Natural killer cell (primary cell): ENCODE measurements at regions not wholly inside any gene's neighbourhood (a gene's known extent, or its start where the extent isn't known, plus 50 kb on each side); places are given as distances from the start of the nearest gene placed in this dataset.

Experiments
- ATAC-seq, 3 donors: fragments of 150-1000 bp in 2 of 3; fragments of 200-7000 bp in 1 of 3; cut with Tn5 transposase; 1 replicate in 1 of 3; 2 replicates in 2 of 3; pipeline ENCODE4 v1.10.0; 2021; ENCODE audit warnings: mild to moderate bottlenecking in 2 of 3, moderate library complexity in 2 of 3
- DNase-seq, 2 donors: peaks; one replicate each; pipeline versions ENCODE4 v3.0.0 to v3.0.0-alpha.2; 2013 to 2021; ENCODE audit warnings: mixed read lengths in 1 of 2
- H3K27ac ChIP-seq: one replicate; pipeline ENCODE4 v1.5.1; 2013; ENCODE audit warnings: mild to moderate bottlenecking, low read length
- H3K27me3 ChIP-seq: one replicate; pipeline ENCODE4 v1.6.1; 2013; ENCODE audit warnings: low read length; ENCODE audit not compliant: control insufficient read depth, insufficient read depth
- H3K36me3 ChIP-seq: one replicate; pipeline ENCODE4 v1.6.1; 2013; ENCODE audit warnings: low read length; ENCODE audit not compliant: control insufficient read depth, insufficient read depth
- H3K4me1 ChIP-seq: one replicate; pipeline ENCODE4 v1.6.1; 2013; ENCODE audit warnings: low read length; ENCODE audit not compliant: control insufficient read depth, insufficient read depth
- H3K4me3 ChIP-seq: one replicate; pipeline ENCODE4 v1.5.1; 2013; ENCODE audit warnings: low read length
- H3K9me3 ChIP-seq: one replicate; pipeline ENCODE4 v1.6.1; 2013; ENCODE audit warnings: low read length; ENCODE audit not compliant: control insufficient read depth, insufficient read depth
- H3K27ac Mint-ChIP-seq, 2 donors: one replicate each; pipeline ENCODE4 v1.8.0; 2022; ENCODE audit warnings: mild to moderate bottlenecking in 2 of 2, mixed read lengths in 2 of 2, moderate library complexity in 1 of 2
- H3K27me3 Mint-ChIP-seq, 2 donors: one replicate each; pipeline ENCODE4 v1.8.0; 2022; ENCODE audit warnings: low read depth in 2 of 2, mixed read lengths in 2 of 2
- H3K36me3 Mint-ChIP-seq: one replicate; pipeline ENCODE4 v1.8.0; 2022; ENCODE audit warnings: mixed read lengths
- H3K4me1 Mint-ChIP-seq, 2 donors: one replicate each; pipeline ENCODE4 v1.8.0; 2022; ENCODE audit warnings: mixed read lengths in 2 of 2
- H3K4me3 Mint-ChIP-seq: one replicate; pipeline ENCODE4 v1.8.0; 2022; ENCODE audit warnings: mild to moderate bottlenecking, moderate library complexity, mixed read lengths
- H3K9me3 Mint-ChIP-seq, 2 donors: one replicate each; pipeline ENCODE4 v1.8.0; 2022; ENCODE audit warnings: mixed read lengths in 2 of 2
- CTCF ChIP-seq: fragments of 200-600 bp; IDR thresholded peaks from one replicate; pipeline ENCODE4 v1.8.0; 2022; ENCODE audit warnings: antibody characterized with exemption
- WGBS: methylation state at CpG from one replicate; pipeline ENCODE4 v1.1.7; 2013; ENCODE audit warnings: missing lambda C conversion rate; ENCODE audit not compliant: insufficient coverage; 5-methylcytosine and 5-hydroxymethylcytosine counted together
- intact Hi-C: fragments of 100-400 bp; cut with micrococcal nuclease; formaldehyde crosslinking; loops from one replicate; pipeline ENCODE4 v1.14.2; 2022

DNA sequence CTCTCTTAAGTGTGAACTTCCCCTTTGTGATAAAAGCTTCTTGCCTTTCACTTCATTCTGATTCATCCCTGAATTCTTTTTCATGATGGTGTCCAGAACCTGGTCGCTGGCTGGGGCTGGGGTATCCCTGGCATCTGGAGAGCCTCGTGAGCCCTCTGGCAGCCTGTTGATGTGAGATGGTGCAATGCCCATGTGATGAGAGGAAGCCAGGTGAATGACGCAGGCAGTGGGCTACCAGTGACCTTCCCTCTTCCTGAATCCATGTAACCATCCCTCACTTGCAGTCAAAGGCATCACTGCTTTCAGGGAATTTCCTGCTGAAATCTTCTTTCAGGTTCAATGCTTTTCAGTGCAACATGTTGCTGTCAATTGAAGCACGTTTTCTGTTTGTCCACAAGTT lies 158.6 kb upstream of the SLC10A2 start:
- no peak for ATAC-seq
- Histone ChIP-seq H3K36me3 (no peaks in the 10 kb centered on the region), H3K9me3 (no peaks in the 10 kb centered on the region), H3K4me3 (no peak overlapping the region), H3K27ac (no peak overlapping the region), H3K4me1 (no peaks in the 10 kb centered on the region), H3K27me3 (no peaks in the 10 kb centered on the region)
- 74% methylated on average over 4 of the region's 4 CpGs for WGBS
- no peaks in the 10 kb centered on the region for H3K27me3 Mint-ChIP-seq
- no peak for DNase-seq
- H3K4me3 Mint-ChIP-seq, result no peak overlapping the region
- no peak overlapping the region for H3K27ac Mint-ChIP-seq
- no peaks in the 10 kb centered on the region for H3K36me3 Mint-ChIP-seq
- peaks cover 4 to 11% of the 10 kb centered on the region in 2 donors for H3K9me3 Mint-ChIP-seq
- no peaks in the 10 kb centered on the region for H3K4me1 Mint-ChIP-seq
- intact Hi-C loops, result no loop called here
- no peak for TF ChIP-seq CTCF

DNA sequence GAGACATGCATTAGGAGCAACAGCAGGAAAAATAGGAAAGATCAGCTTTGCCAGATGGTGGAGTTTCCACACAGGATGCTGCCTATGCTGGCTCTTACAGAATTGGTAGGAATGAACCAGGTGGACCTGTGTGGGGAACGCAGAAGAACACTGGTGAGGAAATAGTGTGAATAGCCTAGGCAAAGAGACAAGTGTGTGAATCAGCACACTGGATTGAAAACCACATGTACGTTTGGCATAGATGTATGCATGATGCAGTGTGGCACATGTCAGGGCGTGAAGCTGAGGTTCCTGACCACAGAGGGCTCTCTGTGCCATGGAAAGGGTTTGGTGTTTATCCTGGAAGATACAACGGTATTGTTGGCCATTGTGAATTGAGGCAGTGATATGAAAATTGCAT lies 156.5 kb upstream of the SLC10A2 start:
- no peaks in the 10 kb centered on the region for H3K4me1 Mint-ChIP-seq
- H3K4me3 Mint-ChIP-seq, result no peak overlapping the region

GRCh38 chr13:103218253-103218652 lies 152.0 kb upstream of the SLC10A2 start:
- no peak overlapping the region for H3K4me3 ChIP-seq
- no peak overlapping the region for H3K27ac ChIP-seq
- no peak overlapping the region for H3K4me3 Mint-ChIP-seq
- no peak for TF ChIP-seq CTCF
- H3K27ac Mint-ChIP-seq, result no peak overlapping the region
- no peaks in the 10 kb centered on the region for H3K27me3 Mint-ChIP-seq
- no peaks in the 10 kb centered on the region for H3K36me3 ChIP-seq
- intact Hi-C loops, result no loop called here
- H3K4me1 ChIP-seq, result no peaks in the 10 kb centered on the region
- no peak for DNase-seq
- no peak for ATAC-seq
- H3K4me1 Mint-ChIP-seq, result no peaks in the 10 kb centered on the region
- WGBS, result 80% methylated on average over 1 of the region's 1 CpG
- no peaks in the 10 kb centered on the region for H3K36me3 Mint-ChIP-seq
- H3K9me3 Mint-ChIP-seq, result peaks cover 7 to 8% of the 10 kb centered on the region in 2 donors
- peaks cover 2% of the 10 kb centered on the region for H3K9me3 ChIP-seq
- H3K27me3 ChIP-seq, result no peaks in the 10 kb centered on the region

More for the DNA sequence above, 156.5 kb upstream of the SLC10A2 start:
- H3K27ac Mint-ChIP-seq, result no peak overlapping the region
- no peaks in the 10 kb centered on the region for H3K27me3 Mint-ChIP-seq
- intact Hi-C loops, result no loop called here
- H3K36me3 Mint-ChIP-seq, result no peaks in the 10 kb centered on the region
- H3K9me3 Mint-ChIP-seq, result peaks cover 4 to 11% of the 10 kb centered on the region in 2 donors
- Histone ChIP-seq H3K4me1 (no peaks in the 10 kb centered on the region), H3K27me3 (no peaks in the 10 kb centered on the region), H3K36me3 (no peaks in the 10 kb centered on the region), H3K27ac (no peak overlapping the region), H3K9me3 (no peaks in the 10 kb centered on the region), H3K4me3 (no peak overlapping the region)
- TF ChIP-seq CTCF, result no peak
- 82% methylated on average over 4 of the region's 4 CpGs for WGBS
- ATAC-seq (no peak), DNase-seq (no peak)

DNA sequence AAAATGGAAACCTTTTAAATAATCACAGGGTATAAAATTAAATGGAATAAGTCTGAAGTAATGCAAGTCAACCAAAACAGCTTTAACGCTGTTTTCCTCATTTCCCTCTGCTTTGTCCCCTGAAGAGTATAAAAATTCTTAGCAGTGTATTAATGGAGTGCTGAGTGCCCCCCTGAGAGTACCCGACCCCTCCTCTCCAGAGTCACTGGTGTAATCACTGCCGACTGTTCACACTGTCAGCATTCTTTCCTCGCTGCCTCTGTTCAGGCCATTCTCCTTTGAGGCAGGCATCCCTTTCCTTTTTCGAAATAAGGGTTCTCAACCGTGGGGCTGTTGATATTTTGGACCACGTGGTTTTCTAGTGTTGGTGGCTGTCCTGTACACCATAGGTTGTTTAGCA lies 146.9 kb upstream of the SLC10A2 start:
- Histone ChIP-seq H3K4me3 (no peak overlapping the region), H3K27ac (no peak overlapping the region), H3K9me3 (peaks cover 6% of the 10 kb centered on the region), H3K27me3 (no peaks in the 10 kb centered on the region), H3K36me3 (no peaks in the 10 kb centered on the region), H3K4me1 (no peaks in the 10 kb centered on the region)
- H3K27ac Mint-ChIP-seq, result no peak overlapping the region
- no peaks in the 10 kb centered on the region for H3K4me1 Mint-ChIP-seq
- H3K36me3 Mint-ChIP-seq, result no peaks in the 10 kb centered on the region
- DNase-seq, result no peak
- 80% methylated on average over 6 of the region's 7 CpGs for WGBS
- peaks cover 3 to 6% of the 10 kb centered on the region in 2 donors for H3K9me3 Mint-ChIP-seq
- ATAC-seq, result no peak
- intact Hi-C loops, result no loop called here
- no peaks in the 10 kb centered on the region for H3K27me3 Mint-ChIP-seq
- no peak overlapping the region for H3K4me3 Mint-ChIP-seq
- no peak for TF ChIP-seq CTCF
